HFFc6 (cell line): ENCODE measurements at regions not wholly inside any gene's neighbourhood (a gene's known extent, or its start where the extent isn't known, plus 50 kb on each side); places are given as distances from the start of the nearest gene placed in this dataset.
A peak's percentile ranks its signal among the peaks of the same experiment; 100 is the strongest.

ENCODE experiments used
- DNase-seq: peaks from one replicate; pipeline ENCODE4 v3.0.0-alpha.2; 2018
- H3K27ac Mint-ChIP-seq: 2 replicates; pipeline ENCODE4 v1.8.0; 2020; ENCODE audit warnings: mild to moderate bottlenecking, mixed read lengths
- H3K27me3 Mint-ChIP-seq: 2 replicates; pipeline ENCODE4 v1.8.0; 2021; ENCODE audit warnings: mild to moderate bottlenecking, moderate library complexity, mixed read lengths; ENCODE audit not compliant: insufficient read depth
- H3K36me3 Mint-ChIP-seq: 2 replicates; pipeline ENCODE4 v1.8.0; 2021; ENCODE audit warnings: low read depth, mixed read lengths
- H3K4me1 Mint-ChIP-seq: 2 replicates; pipeline ENCODE4 v1.8.0; 2020; ENCODE audit warnings: low read depth, mixed read lengths
- H3K4me3 Mint-ChIP-seq: 2 replicates; pipeline ENCODE4 v1.8.0; 2020; ENCODE audit warnings: mild to moderate bottlenecking, moderate library complexity, mixed read lengths
- H3K9me3 Mint-ChIP-seq: 2 replicates; pipeline ENCODE4 v1.8.0; 2020; ENCODE audit warnings: mild to moderate bottlenecking, mixed read lengths
- TF ChIP-seq, protein P1 (sequence below): fragments of 200-600 bp; sonication (generic); IDR thresholded peaks from 2 replicates; pipeline ENCODE4 v1.5.0; 2021; ENCODE audit warnings: antibody characterized with exemption, mild to moderate bottlenecking

DNA sequence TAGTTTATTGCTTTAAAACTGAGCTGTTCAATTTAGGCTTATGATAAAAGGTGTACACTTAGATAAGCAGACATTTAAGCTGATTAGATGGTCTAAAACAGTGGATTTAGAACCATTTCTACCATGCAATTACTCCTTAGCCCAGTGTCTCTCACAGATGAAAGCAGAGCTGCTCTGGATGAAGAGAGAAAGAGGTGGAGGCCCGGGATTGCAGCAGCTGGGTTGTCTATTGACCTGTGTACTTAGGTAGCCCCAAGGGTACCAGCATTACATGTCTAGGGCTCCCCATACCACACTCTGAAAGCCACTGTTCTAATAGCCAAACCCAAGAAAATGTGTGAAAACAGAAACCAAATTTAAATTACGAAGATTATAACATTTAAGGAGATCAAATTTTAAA lies 86.0 kb upstream of the GIMD1 start:
- no peak overlapping the region for H3K4me3 Mint-ChIP-seq
- no peak overlapping the region for H3K27ac Mint-ChIP-seq
- no peaks in the 10 kb centered on the region for H3K9me3 Mint-ChIP-seq
- TF ChIP-seq, protein P1, sequence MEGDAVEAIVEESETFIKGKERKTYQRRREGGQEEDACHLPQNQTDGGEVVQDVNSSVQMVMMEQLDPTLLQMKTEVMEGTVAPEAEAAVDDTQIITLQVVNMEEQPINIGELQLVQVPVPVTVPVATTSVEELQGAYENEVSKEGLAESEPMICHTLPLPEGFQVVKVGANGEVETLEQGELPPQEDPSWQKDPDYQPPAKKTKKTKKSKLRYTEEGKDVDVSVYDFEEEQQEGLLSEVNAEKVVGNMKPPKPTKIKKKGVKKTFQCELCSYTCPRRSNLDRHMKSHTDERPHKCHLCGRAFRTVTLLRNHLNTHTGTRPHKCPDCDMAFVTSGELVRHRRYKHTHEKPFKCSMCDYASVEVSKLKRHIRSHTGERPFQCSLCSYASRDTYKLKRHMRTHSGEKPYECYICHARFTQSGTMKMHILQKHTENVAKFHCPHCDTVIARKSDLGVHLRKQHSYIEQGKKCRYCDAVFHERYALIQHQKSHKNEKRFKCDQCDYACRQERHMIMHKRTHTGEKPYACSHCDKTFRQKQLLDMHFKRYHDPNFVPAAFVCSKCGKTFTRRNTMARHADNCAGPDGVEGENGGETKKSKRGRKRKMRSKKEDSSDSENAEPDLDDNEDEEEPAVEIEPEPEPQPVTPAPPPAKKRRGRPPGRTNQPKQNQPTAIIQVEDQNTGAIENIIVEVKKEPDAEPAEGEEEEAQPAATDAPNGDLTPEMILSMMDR = no peak
- H3K4me1 Mint-ChIP-seq = no peaks in the 10 kb centered on the region; the same call in 1 of the 2 replicates
- no peaks in the 10 kb centered on the region; the same call in 1 of the 2 replicates for H3K36me3 Mint-ChIP-seq
- no peaks in the 10 kb centered on the region for H3K27me3 Mint-ChIP-seq
- DNase-seq = no peak

DNA sequence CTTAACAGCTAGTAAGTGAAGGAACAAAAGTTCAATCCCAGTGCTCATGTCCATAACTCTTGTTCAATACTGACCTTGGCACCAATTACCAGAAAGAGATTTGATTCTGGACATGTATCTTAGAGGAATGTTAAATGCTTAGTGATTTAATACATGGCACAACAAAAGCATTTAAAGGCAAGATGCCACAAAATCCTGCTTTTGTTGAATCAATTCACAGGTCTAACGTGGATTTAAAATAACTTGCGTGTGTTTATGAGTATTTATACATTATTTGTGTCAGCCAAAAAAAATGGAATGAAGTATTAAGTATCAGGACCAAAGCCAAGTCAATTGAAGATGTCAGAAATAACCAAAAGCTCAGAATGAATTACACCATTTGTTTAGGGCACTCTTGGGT lies 85.4 kb upstream of the GIMD1 start:
- TF ChIP-seq, protein P1 = no peak
- no peak overlapping the region for H3K4me3 Mint-ChIP-seq
- no peak overlapping the region for H3K27ac Mint-ChIP-seq

DNA sequence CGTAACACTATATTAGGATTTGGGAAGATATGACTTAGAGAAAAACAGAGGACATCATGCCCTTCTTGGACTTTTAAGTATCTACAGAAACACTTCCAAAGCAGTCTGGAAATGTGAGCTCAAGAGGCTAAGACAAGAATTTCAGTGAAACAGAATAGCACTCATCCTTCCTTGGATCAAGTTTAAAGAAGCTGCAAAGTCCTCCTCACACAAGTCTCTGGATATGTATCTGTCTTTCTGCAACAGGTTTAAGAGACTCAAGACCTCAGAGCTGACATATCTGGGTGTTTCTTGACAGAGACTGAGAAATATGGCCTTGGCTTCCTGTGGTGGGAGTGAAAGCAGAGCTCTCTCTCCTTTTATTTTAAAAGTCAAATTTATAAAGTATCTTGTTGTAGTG lies 82.5 kb upstream of the GIMD1 start:
- DNase-seq = no peak
- Mint-ChIP-seq H3K27me3 (no peaks in the 10 kb centered on the region), H3K27ac (no peak overlapping the region), H3K4me3 (no peak overlapping the region), H3K4me1 (no peaks in the 10 kb centered on the region; the same call in 1 of the 2 replicates), H3K9me3 (peaks cover 6% of the 10 kb centered on the region), H3K36me3 (peaks cover 1% of the 10 kb centered on the region; the same call in 1 of the 2 replicates)
- TF ChIP-seq, protein P1 = no peak

More for the DNA sequence above, 85.4 kb upstream of the GIMD1 start:
- Mint-ChIP-seq H3K27me3 (no peaks in the 10 kb centered on the region), H3K9me3 (no peaks in the 10 kb centered on the region), H3K36me3 (no peaks in the 10 kb centered on the region; the same call in 1 of the 2 replicates), H3K4me1 (no peaks in the 10 kb centered on the region; the same call in 1 of the 2 replicates)
- no peak for DNase-seq

DNA sequence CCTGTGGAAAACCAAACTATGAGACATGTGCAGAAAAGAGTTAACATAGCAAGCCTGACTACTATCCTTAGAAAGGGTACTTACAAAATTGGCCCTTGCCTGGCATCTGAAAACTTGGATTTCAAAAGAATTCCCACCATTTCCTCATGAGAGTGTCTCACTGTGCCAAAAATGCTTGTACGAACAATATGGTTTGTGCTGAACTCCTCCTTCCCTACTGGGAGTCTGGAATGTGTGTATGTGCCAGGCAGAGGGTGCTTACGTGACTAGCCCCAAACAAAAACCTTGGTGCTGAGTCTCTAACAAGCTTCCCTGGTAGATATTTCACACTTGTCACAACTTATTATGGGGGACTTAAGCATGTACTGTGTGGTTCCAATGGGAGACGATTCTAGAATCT lies 81.7 kb upstream of the GIMD1 start:
- TF ChIP-seq, protein P1 = no peak
- H3K27me3 Mint-ChIP-seq = no peaks in the 10 kb centered on the region
- H3K9me3 Mint-ChIP-seq = peaks cover 6% of the 10 kb centered on the region
- peaks cover 2% of the 10 kb centered on the region for H3K4me1 Mint-ChIP-seq
- H3K27ac Mint-ChIP-seq = no peak overlapping the region
- no peak overlapping the region for H3K4me3 Mint-ChIP-seq
- no peak for DNase-seq
- H3K36me3 Mint-ChIP-seq = peaks cover 5% of the 10 kb centered on the region; the same call in 1 of the 2 replicates

DNA sequence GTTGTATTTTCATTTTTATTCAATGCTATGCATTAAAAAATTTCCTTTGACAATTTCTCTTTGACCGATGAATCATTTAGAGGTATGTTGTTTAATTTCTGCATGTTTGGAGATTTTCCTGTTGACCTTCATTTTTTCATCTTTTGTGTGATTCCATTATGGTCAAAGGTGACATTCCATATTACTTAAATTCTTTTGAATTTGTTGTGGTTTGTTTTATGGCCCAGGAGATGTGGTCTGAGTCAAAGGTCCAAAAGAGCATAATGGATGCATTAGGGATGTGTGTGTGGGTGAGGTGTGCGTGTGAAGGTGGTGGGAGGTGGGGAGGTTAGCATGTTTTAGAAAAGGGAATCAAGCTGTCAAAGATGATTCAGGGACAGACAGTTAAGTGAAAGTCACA lies 76.0 kb upstream of the GIMD1 start:
- Mint-ChIP-seq H3K27ac (peak overlapping the region; percentile 19; the same call in 1 of the 2 replicates), H3K27me3 (peaks cover 2% of the 10 kb centered on the region; the same call in 1 of the 2 replicates), H3K4me1 (peaks cover 38% of the 10 kb centered on the region), H3K36me3 (peaks cover 5% of the 10 kb centered on the region; the same call in 1 of the 2 replicates), H3K4me3 (peak overlapping the region; percentile 1; the same call in 1 of the 2 replicates), H3K9me3 (peaks cover 6% of the 10 kb centered on the region)
- TF ChIP-seq, protein P1 = no peak
- DNase-seq = peak; percentile 19
